Esophagus muscularis mucosa (tissue), 4 donors: ENCODE measurements at regions not wholly inside any gene's neighbourhood (a gene's known extent, or its start where the extent isn't known, plus 50 kb on each side); places are given as distances from the start of the nearest gene placed in this dataset.

Experiments used
- EP300 ChIP-seq: sonication (generic); formaldehyde crosslinking; IDR thresholded peaks from one replicate; pipeline ENCODE4 v1.6.1; 2017; ENCODE audit warnings: antibody characterized with exemption
- POLR2A ChIP-seq: fragments of 450-650 bp; IDR thresholded peaks from one replicate; pipeline ENCODE4 v1.6.1; 2017; ENCODE audit warnings: antibody characterized with exemption, moderate library complexity, mild to moderate bottlenecking, low read depth
- POLR2AphosphoS5 ChIP-seq, 2 donors: sonication (generic); formaldehyde crosslinking; IDR thresholded peaks; one replicate each; pipeline ENCODE4 v1.6.1; 2017; ENCODE audit warnings: antibody characterized with exemption in 2 of 2
- TF ChIP-seq, protein P1 (sequence below), 3 experiments: fragments of 200-600 bp in 2 of 3; fragments of 450-650 bp in 1 of 3; sonication (generic) in 2 of 3; IDR thresholded peaks; one replicate each; pipeline ENCODE4 v1.5.1; 2017 to 2019; ENCODE audit warnings: antibody characterized with exemption in 3 of 3, mild to moderate bottlenecking in 2 of 3, moderate library complexity in 1 of 3

DNA sequence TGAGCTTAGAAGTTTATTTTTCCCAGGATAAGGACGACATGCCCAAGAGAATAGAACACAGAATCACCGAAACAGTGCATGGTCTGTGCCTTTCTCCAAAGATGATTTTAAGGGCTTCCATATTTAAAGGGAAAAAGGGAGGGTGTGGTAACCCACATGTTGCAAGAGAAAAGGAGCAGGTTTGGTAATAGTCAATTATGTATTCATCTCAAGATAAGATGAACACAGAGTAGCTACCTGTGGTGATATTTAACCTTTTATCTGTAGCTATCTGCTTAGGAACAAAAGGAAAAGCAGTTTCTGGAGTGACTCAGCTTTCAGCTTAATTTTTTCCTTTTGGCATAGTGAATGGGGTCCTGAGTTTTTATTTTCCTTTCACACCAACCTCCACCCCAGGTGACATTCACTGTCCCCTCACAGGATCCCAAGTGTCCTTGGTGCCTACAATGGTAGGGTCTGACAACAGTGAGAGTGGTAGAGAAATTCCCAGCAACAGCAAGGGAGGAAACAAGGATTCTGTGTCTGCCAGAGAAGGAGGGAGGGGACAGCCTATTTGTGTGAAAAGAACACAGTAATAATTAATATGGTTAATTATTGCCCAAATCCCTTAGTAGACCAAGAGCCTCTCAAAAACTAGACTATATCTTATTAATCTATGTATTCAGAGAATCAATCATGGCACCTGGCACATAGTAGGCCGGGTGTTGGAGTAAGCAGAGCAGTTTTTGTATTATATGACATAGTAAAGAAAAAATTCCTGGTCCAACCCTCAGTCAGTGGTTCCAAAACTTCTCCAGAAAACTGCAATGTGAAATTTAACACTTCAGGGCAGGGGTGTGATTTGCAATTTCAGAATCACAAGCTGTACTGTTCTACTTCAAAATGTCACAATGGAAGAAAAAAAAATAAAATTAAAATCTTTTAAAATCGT is 154.5 kb downstream of the PHLDA1 start:
- TF ChIP-seq, protein P1, sequence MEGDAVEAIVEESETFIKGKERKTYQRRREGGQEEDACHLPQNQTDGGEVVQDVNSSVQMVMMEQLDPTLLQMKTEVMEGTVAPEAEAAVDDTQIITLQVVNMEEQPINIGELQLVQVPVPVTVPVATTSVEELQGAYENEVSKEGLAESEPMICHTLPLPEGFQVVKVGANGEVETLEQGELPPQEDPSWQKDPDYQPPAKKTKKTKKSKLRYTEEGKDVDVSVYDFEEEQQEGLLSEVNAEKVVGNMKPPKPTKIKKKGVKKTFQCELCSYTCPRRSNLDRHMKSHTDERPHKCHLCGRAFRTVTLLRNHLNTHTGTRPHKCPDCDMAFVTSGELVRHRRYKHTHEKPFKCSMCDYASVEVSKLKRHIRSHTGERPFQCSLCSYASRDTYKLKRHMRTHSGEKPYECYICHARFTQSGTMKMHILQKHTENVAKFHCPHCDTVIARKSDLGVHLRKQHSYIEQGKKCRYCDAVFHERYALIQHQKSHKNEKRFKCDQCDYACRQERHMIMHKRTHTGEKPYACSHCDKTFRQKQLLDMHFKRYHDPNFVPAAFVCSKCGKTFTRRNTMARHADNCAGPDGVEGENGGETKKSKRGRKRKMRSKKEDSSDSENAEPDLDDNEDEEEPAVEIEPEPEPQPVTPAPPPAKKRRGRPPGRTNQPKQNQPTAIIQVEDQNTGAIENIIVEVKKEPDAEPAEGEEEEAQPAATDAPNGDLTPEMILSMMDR (IDR thresholded peaks at IDR 0.05): no peak
- TF ChIP-seq POLR2A: no peak
- TF ChIP-seq EP300: no peak
- no peak for TF ChIP-seq POLR2AphosphoS5 (IDR thresholded peaks at IDR 0.05)
